ENCODE measurements at regions not wholly inside any gene's neighbourhood (a gene's known extent, or its start where the extent isn't known, plus 50 kb on each side); places are given as distances from the start of the nearest gene placed in this dataset.

GRCh38 chr17:45706033-45706432 is 78.1 kb upstream of the CRHR1 start:
- Histone ChIP-seq H3K9ac (ENCODE audit: insufficient read depth, low read depth, low read length) (no peak overlapping the region), H3K36me3 (replicated peaks in 1 of 2; ENCODE audit: control insufficient read depth in 1 of 2, insufficient read depth in 2 of 2, low read length in 2 of 2) (no peaks in the 10 kb centered on the region), H3K79me2 (ENCODE audit: insufficient read depth, low read length) (no peaks in the 10 kb centered on the region), H3K9me3 (ENCODE audit: low read length) (no peaks in the 10 kb centered on the region), H3K4me1 (ENCODE audit: insufficient read depth, low read length) (no peaks in the 10 kb centered on the region), H3K27me3 (ENCODE audit: control insufficient read depth in 1 of 2, insufficient read depth in 2 of 2, low read length in 2 of 2) (peaks cover 7 to 52% of the 10 kb centered on the region in 2 experiments; a peak in 4 of 5 replicates), H3K27ac (ENCODE audit: extremely low read length, insufficient read depth, low read length) (no peak overlapping the region), H3K4me2 (ENCODE audit: low read depth, low read length) (no peak overlapping the region), H4K20me1 (ENCODE audit: insufficient read depth, low read length) (peaks cover 7% of the 10 kb centered on the region; the same call in 1 of the 2 replicates), H3K4me3 (replicated peaks in 1 of 3; ENCODE audit: insufficient read depth in 1 of 3, low read depth in 2 of 3, low read length in 3 of 3) (no peak overlapping the region), H2AFZ (ENCODE audit: low read length) (no peak overlapping the region)
- intact Hi-C loops (cut with micrococcal nuclease; ENCODE audit: unreplicated experiment), result no loop called here
- BruUV-seq (replicated peaks), result no TSS peak
- TF ChIP-seq NR1H2 (CRISPR knock-in tag; IDR thresholded peaks at IDR 0.05; ENCODE audit: borderline replicate concordance, low read depth) (no peak), AHR (CRISPR knock-in tag; IDR thresholded peaks at IDR 0.05) (no peak), CREBL2 (CRISPR knock-in tag; IDR thresholded peaks at IDR 0.05; ENCODE audit: borderline replicate concordance) (no peak), ZNF3 (CRISPR knock-in tag; IDR thresholded peaks at IDR 0.05) (no peak)
- WGBS (ENCODE audit: low lambda C conversion rate), result 29% methylated on average over 3 of the region's 3 CpGs
- POLR2A ChIA-PET, result no interaction called here
- no peak for ATAC-seq
- FAIRE-seq, result no peak
- DNase-seq (ENCODE audit: low spot score), result no peak
- CTCF ChIA-PET (ENCODE audit: low intra/inter-chr PET ratio, low total read pairs), result no interaction called here
- in situ Hi-C loops (cut with HindIII; ENCODE audit: extremely low pct_ligation_motif_present, low pct_unique_long_range_greater_than_20kb), result no loop called here

- H3K4me1 ChIP-seq (ENCODE audit: insufficient read depth, low read length), result no peaks in the 10 kb centered on the region
- FAIRE-seq, result no peak
- POLR2A ChIA-PET, result no interaction called here
These were observed 75.3 kb upstream of the CRHR1 start for GRCh38 chr17:45708707-45709290.

More at GRCh38 chr17:45708707-45709290, 75.3 kb upstream of the CRHR1 start:
- ATAC-seq, result no peak
- Histone ChIP-seq H3K79me2 (ENCODE audit: insufficient read depth, low read length) (no peaks in the 10 kb centered on the region), H3K27me3 (ENCODE audit: control insufficient read depth in 1 of 2, insufficient read depth in 2 of 2, low read length in 2 of 2) (peaks cover 10 to 65% of the 10 kb centered on the region in 2 experiments; a peak in 4 of 5 replicates), H3K27ac (ENCODE audit: extremely low read length, insufficient read depth, low read length) (no peak overlapping the region), H2AFZ (ENCODE audit: low read length) (no peak overlapping the region), H3K4me3 (replicated peaks in 1 of 3; ENCODE audit: insufficient read depth in 1 of 3, low read depth in 2 of 3, low read length in 3 of 3) (no peak overlapping the region), H3K36me3 (replicated peaks in 1 of 2; ENCODE audit: control insufficient read depth in 1 of 2, insufficient read depth in 2 of 2, low read length in 2 of 2) (no peaks in the 10 kb centered on the region), H3K9ac (ENCODE audit: insufficient read depth, low read depth, low read length) (no peak overlapping the region), H3K9me3 (ENCODE audit: low read length) (no peaks in the 10 kb centered on the region), H4K20me1 (ENCODE audit: insufficient read depth, low read length) (no peaks in the 10 kb centered on the region), H3K4me2 (ENCODE audit: low read depth, low read length) (no peak overlapping the region)
- CTCF ChIA-PET (ENCODE audit: low intra/inter-chr PET ratio, low total read pairs), result no interaction called here
- WGBS (ENCODE audit: low lambda C conversion rate), result 14% methylated on average over 5 of the region's 5 CpGs
- BruUV-seq (replicated peaks), result no TSS peak
- in situ Hi-C loops (cut with HindIII; ENCODE audit: extremely low pct_ligation_motif_present, low pct_unique_long_range_greater_than_20kb) (no loop called here), intact Hi-C loops (cut with micrococcal nuclease; ENCODE audit: unreplicated experiment) (no loop called here)
- TF ChIP-seq ZNF629 (CRISPR knock-in tag; conservative IDR thresholded peaks at IDR 0.05) (peak; percentile 73; the same call in 1 of the 2 replicates), SETDB1 (CRISPR knock-in tag; IDR thresholded peaks at IDR 0.05; ENCODE audit: borderline replicate concordance) (no peak)
- DNase-seq (ENCODE audit: low spot score), result no peak
